ENCODE measurements at regions not wholly inside any gene's neighbourhood (a gene's known extent, or its start where the extent isn't known, plus 50 kb on each side); places are given as distances from the start of the nearest gene placed in this dataset.

DNA sequence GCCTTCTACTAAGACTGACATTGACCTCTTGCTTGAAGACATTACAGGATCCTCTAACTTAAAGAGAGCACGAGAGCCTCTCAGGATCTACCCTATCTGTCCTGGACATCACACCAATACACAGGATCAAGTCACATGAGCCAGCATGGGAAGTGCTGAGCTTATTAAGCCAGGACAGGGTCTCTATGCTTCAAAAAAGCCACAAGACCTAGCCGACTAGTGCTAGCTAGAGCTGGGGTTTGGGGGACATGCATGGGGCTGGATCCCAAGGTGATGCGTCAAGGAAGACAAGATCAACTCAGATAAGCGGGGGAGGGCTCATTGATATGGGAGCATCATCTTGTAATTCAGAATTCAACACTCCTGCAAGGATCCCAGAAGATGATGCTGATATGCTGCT lies 167.2 kb upstream of the TAB2 start:
- H3K4me1 ChIP-seq (ENCODE audit: insufficient read depth), result no peaks in the 10 kb centered on the region
- H3K27ac ChIP-seq, result no peak overlapping the region
- no peak for TF ChIP-seq POLR2A (IDR thresholded peaks at IDR 0.05)
- TF ChIP-seq, protein P1, sequence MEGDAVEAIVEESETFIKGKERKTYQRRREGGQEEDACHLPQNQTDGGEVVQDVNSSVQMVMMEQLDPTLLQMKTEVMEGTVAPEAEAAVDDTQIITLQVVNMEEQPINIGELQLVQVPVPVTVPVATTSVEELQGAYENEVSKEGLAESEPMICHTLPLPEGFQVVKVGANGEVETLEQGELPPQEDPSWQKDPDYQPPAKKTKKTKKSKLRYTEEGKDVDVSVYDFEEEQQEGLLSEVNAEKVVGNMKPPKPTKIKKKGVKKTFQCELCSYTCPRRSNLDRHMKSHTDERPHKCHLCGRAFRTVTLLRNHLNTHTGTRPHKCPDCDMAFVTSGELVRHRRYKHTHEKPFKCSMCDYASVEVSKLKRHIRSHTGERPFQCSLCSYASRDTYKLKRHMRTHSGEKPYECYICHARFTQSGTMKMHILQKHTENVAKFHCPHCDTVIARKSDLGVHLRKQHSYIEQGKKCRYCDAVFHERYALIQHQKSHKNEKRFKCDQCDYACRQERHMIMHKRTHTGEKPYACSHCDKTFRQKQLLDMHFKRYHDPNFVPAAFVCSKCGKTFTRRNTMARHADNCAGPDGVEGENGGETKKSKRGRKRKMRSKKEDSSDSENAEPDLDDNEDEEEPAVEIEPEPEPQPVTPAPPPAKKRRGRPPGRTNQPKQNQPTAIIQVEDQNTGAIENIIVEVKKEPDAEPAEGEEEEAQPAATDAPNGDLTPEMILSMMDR (IDR thresholded peaks at IDR 0.05), result no peak
- TF ChIP-seq EP300 (IDR thresholded peaks at IDR 0.05), result no peak
- no peak for DNase-seq
- no peaks in the 10 kb centered on the region for H3K27me3 ChIP-seq
- no peaks in the 10 kb centered on the region for H3K36me3 ChIP-seq
- intact Hi-C loops (cut with DNase I), result no loop called here
- no peak overlapping the region for H3K4me3 ChIP-seq
- no peaks in the 10 kb centered on the region for H3K9me3 ChIP-seq
- WGBS, 3 donors, result 85 to 95% (median 91%) methylated on average over 4 of the region's 4 CpGs

DNA sequence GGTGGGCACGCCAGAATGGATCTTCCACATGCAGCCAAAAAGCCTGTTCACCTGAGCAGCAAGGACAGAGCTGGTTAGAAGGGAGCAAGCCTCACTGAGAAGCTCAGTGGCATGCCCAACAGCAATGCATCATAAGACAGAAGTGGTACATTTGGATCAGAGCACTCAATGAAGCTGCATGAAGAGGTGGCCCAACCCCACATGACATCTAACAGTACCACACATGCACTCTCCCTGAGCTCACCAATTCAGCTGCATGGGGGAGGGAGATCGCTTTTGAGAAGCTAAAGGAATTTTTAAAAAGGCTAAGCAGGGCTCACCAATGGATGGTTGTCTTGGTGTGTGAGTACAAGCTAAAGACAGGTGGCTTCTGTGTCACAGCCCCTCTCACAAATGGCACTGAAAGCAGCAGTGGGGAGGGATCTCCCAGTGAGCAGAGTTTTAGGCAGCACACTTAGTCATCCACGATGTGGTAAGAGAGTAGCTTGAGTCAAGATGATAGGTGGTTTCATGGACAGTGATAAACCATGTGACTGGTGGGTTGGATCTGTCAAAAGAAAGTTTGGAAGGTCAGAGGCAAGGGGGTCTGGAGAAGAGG lies 166.6 kb upstream of the TAB2 start:
- Histone ChIP-seq H3K36me3 (no peaks in the 10 kb centered on the region), H3K27me3 (no peaks in the 10 kb centered on the region), H3K4me1 (ENCODE audit: insufficient read depth) (no peaks in the 10 kb centered on the region), H3K4me3 (no peak overlapping the region), H3K27ac (no peak overlapping the region), H3K9me3 (no peaks in the 10 kb centered on the region)
- TF ChIP-seq, protein P1 (IDR thresholded peaks at IDR 0.05), result no peak
- TF ChIP-seq EP300 (IDR thresholded peaks at IDR 0.05), result no peak
- TF ChIP-seq POLR2A (IDR thresholded peaks at IDR 0.05), result no peak
- WGBS, 3 donors, result 86 to 95% (median 95%) methylated on average over 3 of the region's 3 CpGs
- intact Hi-C loops (cut with DNase I), result no loop called here
- DNase-seq, result no peak

DNA sequence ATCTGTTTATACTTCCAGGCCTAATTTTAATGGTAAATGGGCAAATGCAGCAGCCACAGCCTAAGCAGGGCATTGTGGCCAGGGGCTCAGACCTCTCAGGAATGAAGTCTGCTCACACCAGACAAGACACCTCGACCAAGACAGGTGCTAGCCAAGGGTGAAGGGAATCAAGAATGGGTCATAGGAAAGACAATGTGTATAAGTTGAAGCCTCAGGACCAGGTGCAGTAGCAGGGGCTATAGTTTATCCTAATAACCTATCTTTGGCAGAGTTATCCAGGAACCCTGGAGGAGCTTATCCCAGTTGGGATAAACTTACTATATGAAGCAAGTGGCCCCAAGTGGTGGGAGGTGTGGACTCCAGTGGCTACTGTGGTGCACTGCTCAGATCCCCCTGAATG lies 165.0 kb upstream of the TAB2 start:
- Histone ChIP-seq H3K27ac (no peak overlapping the region), H3K4me1 (ENCODE audit: insufficient read depth) (no peaks in the 10 kb centered on the region), H3K4me3 (no peak overlapping the region), H3K27me3 (no peaks in the 10 kb centered on the region), H3K9me3 (no peaks in the 10 kb centered on the region), H3K36me3 (no peaks in the 10 kb centered on the region)
- TF ChIP-seq EP300 (IDR thresholded peaks at IDR 0.05) (no peak), POLR2A (IDR thresholded peaks at IDR 0.05) (no peak)
- TF ChIP-seq, protein P1 (IDR thresholded peaks at IDR 0.05), result no peak
- DNase-seq, result no peak
- 70 to 95% (median 84%) methylated on average over 1 of the region's 1 CpG for WGBS, 3 donors
- intact Hi-C loops (cut with DNase I), result no loop called here

DNA sequence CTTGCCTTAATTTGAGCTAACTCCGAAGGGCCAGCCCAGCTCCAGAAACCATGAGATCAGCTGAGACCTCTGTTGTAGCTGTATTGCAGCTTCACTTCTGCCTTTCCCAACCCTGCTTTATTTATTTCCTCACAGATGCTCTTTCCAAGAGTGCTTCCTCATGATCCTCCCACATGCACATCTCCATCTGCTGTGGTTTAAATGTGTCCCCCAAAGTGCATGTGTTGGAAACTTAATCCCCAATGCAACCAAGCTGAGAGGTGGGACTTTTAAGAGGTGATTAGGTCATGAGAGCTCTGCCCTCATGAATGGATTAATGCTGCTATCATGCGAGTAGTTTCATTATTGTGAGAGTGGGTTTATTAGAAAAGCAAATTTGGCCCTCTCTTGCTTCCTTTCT lies 164.4 kb upstream of the TAB2 start:
- H3K27me3 ChIP-seq, result no peaks in the 10 kb centered on the region
- intact Hi-C loops (cut with DNase I), result no loop called here
- WGBS, 3 donors, result 32 to 43% (median 34%) methylated on average over 2 of the region's 2 CpGs
- H3K27ac ChIP-seq, result no peak overlapping the region
- TF ChIP-seq POLR2A (IDR thresholded peaks at IDR 0.05) (no peak), EP300 (IDR thresholded peaks at IDR 0.05) (no peak)
- TF ChIP-seq, protein P1 (IDR thresholded peaks at IDR 0.05), result no peak
- H3K9me3 ChIP-seq, result no peaks in the 10 kb centered on the region
- H3K4me1 ChIP-seq (ENCODE audit: insufficient read depth), result no peaks in the 10 kb centered on the region
- no peaks in the 10 kb centered on the region for H3K36me3 ChIP-seq
- DNase-seq, result no peak
- H3K4me3 ChIP-seq, result no peak overlapping the region
